Endothelial cell of umbilical vein (primary cell): ENCODE measurements at regions not wholly inside any gene's neighbourhood (a gene's known extent, or its start where the extent isn't known, plus 50 kb on each side); places are given as distances from the start of the nearest gene placed in this dataset.

ENCODE experiments used
- BruUV-seq: library from RNA; stranded (reverse); fragments of 400-500 nt; replicated peaks from 2 replicates; lab custom pipeline; 2021; lab: Mats Ljungman, UMichigan
- CTCF ChIA-PET: fragments of 300-600, 350-600 bp; sonication (Branson Sonifier 250); formaldehyde crosslinking; loops from one replicate; lab custom pipeline; 2021; ENCODE audit warnings: antibody characterized with exemption, inconsistent platforms; lab: Charles Lee
- POLR2A ChIA-PET: fragments of 300-600, 350-600 bp; sonication (Branson Sonifier 250); formaldehyde crosslinking; loops from one replicate; lab custom pipeline; 2021; ENCODE audit warnings: antibody characterized with exemption, inconsistent platforms; lab: Charles Lee
- DNase-seq: peaks from one replicate; pipeline ENCODE4 v3.0.0-alpha.2; 2011; ENCODE audit warnings: low read depth, low spot score
- FAIRE-seq: peaks from 2 replicates; lab custom pipeline; 2011; peaks lifted over from hg19 to GRCh38; lab: Jason Lieb, UNC
- H2AFZ ChIP-seq: 2 replicates; pipeline ENCODE4 v1.6.0; 2012; ENCODE audit warnings: low read depth, low read length, control low read depth, inconsistent platforms
- H3K27ac ChIP-seq: 2 replicates; pipeline ENCODE4 v1.5.1; 2011; ENCODE audit warnings: low read depth, mild to moderate bottlenecking, control low read depth, low read length, moderate library complexity; ENCODE audit not compliant: insufficient read depth
- H3K27me3 ChIP-seq, 2 experiments: 2 replicates each; pipeline versions ENCODE4 v1.6.0 to v1.6.1; 2011; ENCODE audit warnings: low read length in 2 of 2, mixed read lengths in 1 of 2; ENCODE audit not compliant: control insufficient read depth in 2 of 2, insufficient read depth in 2 of 2
- H3K36me3 ChIP-seq, 2 experiments: 2 replicates in 1 of 2; 3 replicates in 1 of 2; pipeline ENCODE4 v1.5.1; 2011; ENCODE audit warnings: low read length in 2 of 2, mild to moderate bottlenecking in 1 of 2, moderate library complexity in 1 of 2; ENCODE audit not compliant: control insufficient read depth in 2 of 2, insufficient read depth in 2 of 2; ENCODE audit errors: extremely low read depth in 1 of 2
- H3K4me1 ChIP-seq: 3 replicates; pipeline ENCODE4 v1.5.1; 2011; ENCODE audit warnings: mild to moderate bottlenecking, low read length; ENCODE audit not compliant: control insufficient read depth, insufficient read depth; ENCODE audit errors: extremely low read depth
- H3K4me2 ChIP-seq: 2 replicates; pipeline ENCODE4 v1.6.1; 2011; ENCODE audit warnings: low read length, control low read depth, mixed read lengths; ENCODE audit not compliant: insufficient read depth
- H3K4me3 ChIP-seq, 3 experiments: fragments of 200-600 bp in 1 of 3; sonication (generic), shearing (Covaris generic) in 1 of 3; replicated peaks in 1 of 3; 2 replicates each; pipeline ENCODE4 v1.5.1; 2011 to 2016; ENCODE audit warnings: control low read depth in 3 of 3, low read length in 3 of 3, mild to moderate bottlenecking in 2 of 3, inconsistent platforms in 1 of 3, low read depth in 1 of 3, moderate library complexity in 1 of 3; ENCODE audit not compliant: insufficient read depth in 1 of 3
- H3K79me2 ChIP-seq: 2 replicates; pipeline ENCODE4 v1.6.0; 2012; ENCODE audit warnings: low read length, inconsistent platforms; ENCODE audit not compliant: control insufficient read depth, insufficient read depth
- H3K9ac ChIP-seq: replicated peaks from 2 replicates; pipeline ENCODE3; 2011; ENCODE audit warnings: low read length, control low read depth; ENCODE audit not compliant: insufficient read depth; ENCODE audit errors: extremely low read depth
- H3K9me1 ChIP-seq: replicated peaks from 3 replicates; pipeline ENCODE4 v1.6.0; 2011; ENCODE audit warnings: mild to moderate bottlenecking, low read length; ENCODE audit not compliant: control insufficient read depth, insufficient read depth; ENCODE audit errors: extremely low read depth
- H3K9me3 ChIP-seq: replicated peaks from 2 replicates; pipeline ENCODE4 v1.5.1; 2012; ENCODE audit warnings: low read length, inconsistent platforms; ENCODE audit not compliant: control insufficient read depth, insufficient read depth
- H4K20me1 ChIP-seq: replicated peaks from 2 replicates; pipeline ENCODE3; 2011; ENCODE audit warnings: mild to moderate bottlenecking, low read length; ENCODE audit not compliant: control insufficient read depth, insufficient read depth; ENCODE audit errors: extremely low read depth
- EZH2 ChIP-seq: IDR thresholded peaks from 2 replicates; pipeline ENCODE4 v1.6.1; 2012; ENCODE audit warnings: borderline replicate concordance, low read depth, mild to moderate bottlenecking, moderate library complexity, low read length, inconsistent platforms; ENCODE audit not compliant: severe bottlenecking
- FOS ChIP-seq: IDR thresholded peaks from 2 replicates; pipeline ENCODE4 v1.6.1; 2011; ENCODE audit warnings: mild to moderate bottlenecking, low read length, moderate library complexity, borderline replicate concordance; ENCODE audit not compliant: insufficient read depth
- GATA2 ChIP-seq: IDR thresholded peaks from 2 replicates; pipeline ENCODE4 v1.7.0; 2011; ENCODE audit warnings: low read depth, mild to moderate bottlenecking, moderate library complexity, mixed read lengths, low read length; ENCODE audit not compliant: insufficient read length, insufficient read depth
- JUN ChIP-seq: IDR thresholded peaks from 2 replicates; pipeline ENCODE4 v1.6.1; 2011; ENCODE audit warnings: borderline replicate concordance, low read depth; ENCODE audit not compliant: insufficient read length, insufficient read depth
- MYC ChIP-seq: IDR thresholded peaks from one replicate; pipeline ENCODE4 v1.6.1; 2011; ENCODE audit warnings: mild to moderate bottlenecking, low read depth, low read length
- POLR2A ChIP-seq: IDR thresholded peaks from 2 replicates; pipeline ENCODE4 v1.6.1; 2012; ENCODE audit warnings: low read depth, mild to moderate bottlenecking, control low read depth, low read length
- POLR2AphosphoS5 ChIP-seq: IDR thresholded peaks from 2 replicates; pipeline ENCODE4 v1.6.1; 2012; ENCODE audit warnings: low read depth, mild to moderate bottlenecking, control low read depth, low read length, moderate library complexity; ENCODE audit not compliant: insufficient read depth
- dilution Hi-C: fragments of 300-500 bp; cut with MboI; formaldehyde crosslinking; loops from one replicate; pipeline ENCODE4 v1.15.0; 2019; ENCODE audit warnings: low sequenced_read_pairs; ENCODE audit not compliant: extremely low pct_ligation_motif_present
- intact Hi-C: fragments of 100-400 bp; cut with micrococcal nuclease; formaldehyde crosslinking; loops from one replicate; pipeline ENCODE4 v1.10.0; 2022
- TF ChIP-seq, protein P1 (sequence below): IDR thresholded peaks from 2 replicates; pipeline ENCODE4 v1.6.1; 2011; ENCODE audit not compliant: insufficient read depth, insufficient read length

DNA sequence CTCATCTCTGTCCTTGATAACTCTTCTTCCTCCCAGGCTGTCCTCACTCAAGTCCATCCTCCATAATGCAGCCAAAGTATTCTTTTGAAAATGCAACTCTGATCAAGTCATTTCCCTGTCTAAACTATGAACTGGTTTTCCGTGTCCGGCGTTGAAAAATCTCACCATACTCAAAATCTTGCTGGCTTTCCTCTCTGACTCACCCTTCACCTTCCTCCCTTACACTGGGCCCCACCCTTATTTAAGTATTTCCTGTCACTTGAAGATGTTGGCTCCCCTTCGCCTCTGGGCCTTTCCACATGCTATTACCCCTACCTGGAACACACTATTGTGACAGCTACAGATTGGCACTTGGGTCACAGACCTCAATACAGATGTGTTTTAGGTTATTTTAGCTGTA lies 515.6 kb downstream of the INHBA start:
- Histone ChIP-seq H3K4me3 (no peak overlapping the region), H3K27me3 (no peaks in the 10 kb centered on the region), H3K4me2 (peak overlapping the region; percentile 31), H3K9ac (peak overlapping the region; percentile 26), H2AFZ (peak overlapping the region; percentile 77), H3K9me1 (no peaks in the 10 kb centered on the region), H3K27ac (peak overlapping the region; percentile 100), H3K9me3 (no peaks in the 10 kb centered on the region), H3K4me1 (peaks cover 42% of the 10 kb centered on the region), H4K20me1 (no peaks in the 10 kb centered on the region), H3K36me3 (no peaks in the 10 kb centered on the region), H3K79me2 (no peaks in the 10 kb centered on the region)
- ChIA-PET CTCF (interaction anchor here (1.4 to 2.7 kb wide), 2 partner anchors 184 to 524 kb away, joined by 3 to 20 read pairs; no protein-coding TSS in a partner anchor), POLR2A (no interaction called here)
- BruUV-seq: no TSS peak
- intact Hi-C loops: no loop called here
- dilution Hi-C loops: no loop called here
- TF ChIP-seq GATA2 (peak; percentile 52), JUN (peak; percentile 33), FOS (peak; percentile 90), POLR2A (no peak), EZH2 (no peak), POLR2AphosphoS5 (peak; percentile 71)
- TF ChIP-seq, protein P1, sequence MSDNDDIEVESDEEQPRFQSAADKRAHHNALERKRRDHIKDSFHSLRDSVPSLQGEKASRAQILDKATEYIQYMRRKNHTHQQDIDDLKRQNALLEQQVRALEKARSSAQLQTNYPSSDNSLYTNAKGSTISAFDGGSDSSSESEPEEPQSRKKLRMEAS: no peak
- peak; percentile 74 for DNase-seq
- peak; percentile 86 for FAIRE-seq

DNA sequence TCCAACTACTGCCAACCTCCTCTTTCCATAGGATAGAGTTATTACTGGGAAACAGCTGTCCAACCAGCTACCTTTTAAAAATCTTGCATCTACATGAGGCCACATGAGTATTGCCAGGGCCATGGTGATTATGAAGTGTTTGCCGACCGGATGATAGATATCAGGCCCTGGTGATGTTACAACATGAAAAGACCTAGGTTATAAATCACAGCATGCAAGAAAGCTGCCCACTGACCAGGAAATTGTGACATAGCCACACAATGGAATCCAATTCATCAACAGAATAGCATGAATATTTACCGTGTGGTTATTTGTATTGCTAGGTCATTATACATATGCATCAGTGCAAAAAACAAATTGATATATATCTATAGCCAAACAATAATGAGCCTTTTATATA lies 517.0 kb downstream of the INHBA start:
- ChIA-PET POLR2A (no interaction called here), CTCF (interaction anchor here (1.0 kb wide), 1 partner anchor 511 kb away, joined by 3 read pairs; no protein-coding TSS in a partner anchor)
- H3K36me3 ChIP-seq: no peaks in the 10 kb centered on the region
- no peak for DNase-seq
- no peaks in the 10 kb centered on the region for H4K20me1 ChIP-seq
- no peak overlapping the region for H3K27ac ChIP-seq
- no peak for TF ChIP-seq MYC
- no peak for FAIRE-seq
- no peak overlapping the region for H3K9ac ChIP-seq
- no peak overlapping the region for H3K4me2 ChIP-seq
- H3K79me2 ChIP-seq: no peaks in the 10 kb centered on the region
- H3K9me1 ChIP-seq: no peaks in the 10 kb centered on the region
- dilution Hi-C loops (no loop called here), intact Hi-C loops (no loop called here)
- H3K9me3 ChIP-seq: no peaks in the 10 kb centered on the region
- H2AFZ ChIP-seq: no peak overlapping the region
- H3K4me1 ChIP-seq: peaks cover 39% of the 10 kb centered on the region
- H3K4me3 ChIP-seq: no peak overlapping the region
- BruUV-seq: no TSS peak
- no peaks in the 10 kb centered on the region for H3K27me3 ChIP-seq
